IMR-90 (cell line): ENCODE measurements at regions not wholly inside any gene's neighbourhood (a gene's known extent, or its start where the extent isn't known, plus 50 kb on each side); places are given as distances from the start of the nearest gene placed in this dataset.

Source experiments
- ATAC-seq: fragments of 200-7000 bp; cut with Tn5 transposase; 2 replicates; pipeline ENCODE4 v1.9.1; 2020; ENCODE audit warnings: low read depth, mild to moderate bottlenecking, moderate library complexity
- BruUV-seq: library from RNA; stranded (reverse); fragments of 400-500 nt; replicated peaks from 2 replicates; lab custom pipeline; 2021; lab: Mats Ljungman, UMichigan
- CTCF ChIA-PET: fragments of 300-600 bp; formaldehyde crosslinking; extraction: SDS; loops from one replicate; lab custom pipeline; 2021; ENCODE audit warnings: antibody characterized with exemption; lab: Yijun Ruan, JAX
- POLR2A ChIA-PET: fragments of 300-600 bp; sonication (Branson Sonifier 250); formaldehyde crosslinking; loops from one replicate; lab custom pipeline; 2022; ENCODE audit warnings: antibody characterized with exemption; ENCODE audit not compliant: unreplicated experiment; lab: Charles Lee
- DNase-seq: peaks from one replicate; pipeline ENCODE4 v3.0.0; 2013
- H2AFZ ChIP-seq: replicated peaks from 2 replicates; pipeline ENCODE3; 2013; ENCODE audit warnings: low read length, mild to moderate bottlenecking; ENCODE audit not compliant: poor library complexity
- H2AK5ac ChIP-seq: 2 replicates; pipeline ENCODE4 v1.6.1; 2013; ENCODE audit warnings: low read depth, low read length, inconsistent platforms
- H2AK9ac ChIP-seq: replicated peaks from 2 replicates; pipeline ENCODE3; 2013; ENCODE audit warnings: mild to moderate bottlenecking, low read depth, low read length, moderate library complexity; ENCODE audit not compliant: poor library complexity
- H2BK120ac ChIP-seq: 2 replicates; pipeline ENCODE4 v1.6.1; 2013; ENCODE audit warnings: low read depth, low read length, inconsistent platforms
- H2BK15ac ChIP-seq: 3 replicates; pipeline ENCODE4 v1.6.1; 2013; ENCODE audit warnings: low read depth, low read length, inconsistent platforms
- H2BK20ac ChIP-seq: 2 replicates; pipeline ENCODE4 v1.6.1; 2013; ENCODE audit warnings: low read depth, mild to moderate bottlenecking, inconsistent platforms, low read length, moderate library complexity
- H2BK5ac ChIP-seq: 2 replicates; pipeline ENCODE4 v1.6.1; 2013; ENCODE audit warnings: mild to moderate bottlenecking, low read depth, low read length, inconsistent platforms; ENCODE audit not compliant: poor library complexity, severe bottlenecking
- H3K14ac ChIP-seq: replicated peaks from 2 replicates; pipeline ENCODE4 v1.6.1; 2013; ENCODE audit warnings: low read depth, low read length, inconsistent platforms
- H3K18ac ChIP-seq: 2 replicates; pipeline ENCODE4 v1.6.1; 2013; ENCODE audit warnings: low read depth, low read length, control low read depth
- H3K23ac ChIP-seq: 2 replicates; pipeline ENCODE4 v1.6.1; 2013; ENCODE audit warnings: low read depth, low read length, inconsistent platforms
- H3K27ac ChIP-seq: 2 replicates; pipeline ENCODE4 v1.5.1; 2013; ENCODE audit warnings: mild to moderate bottlenecking, control low read depth, low read length; ENCODE audit not compliant: insufficient read depth
- H3K27me3 ChIP-seq: 2 replicates; pipeline ENCODE4 v1.6.1; 2013; ENCODE audit warnings: low read length; ENCODE audit not compliant: control insufficient read depth, insufficient read depth
- H3K36me3 ChIP-seq: 2 replicates; pipeline ENCODE4 v1.6.1; 2013; ENCODE audit warnings: low read length, mixed read lengths; ENCODE audit not compliant: control insufficient read depth, insufficient read depth
- H3K4ac ChIP-seq: 2 replicates; pipeline ENCODE4 v1.6.1; 2013; ENCODE audit warnings: low read depth, low read length, inconsistent platforms
- H3K4me1 ChIP-seq: 2 replicates; pipeline ENCODE4 v1.6.1; 2013; ENCODE audit warnings: low read length, mixed read lengths; ENCODE audit not compliant: control insufficient read depth, insufficient read depth
- H3K4me2 ChIP-seq: 2 replicates; pipeline ENCODE4 v1.6.1; 2013; ENCODE audit warnings: low read depth, mild to moderate bottlenecking, control low read depth, low read length, moderate library complexity
- H3K4me3 ChIP-seq: 2 replicates; pipeline ENCODE4 v1.5.1; 2013; ENCODE audit warnings: low read depth, mild to moderate bottlenecking, control low read depth, low read length, moderate library complexity; ENCODE audit not compliant: insufficient read depth
- H3K56ac ChIP-seq: 2 replicates; pipeline ENCODE4 v1.6.1; 2013; ENCODE audit warnings: low read length, inconsistent platforms; ENCODE audit not compliant: insufficient read depth; ENCODE audit errors: extremely low read depth
- H3K79me1 ChIP-seq, 2 experiments: 2 replicates each; pipeline ENCODE4 v1.6.1; 2013; ENCODE audit warnings: low read length in 2 of 2, inconsistent platforms in 1 of 2, low read depth in 1 of 2
- H3K9ac ChIP-seq: 2 replicates; pipeline ENCODE4 v1.6.1; 2013; ENCODE audit warnings: low read depth, low read length, control low read depth
- H3K9me1 ChIP-seq: 2 replicates; pipeline ENCODE4 v1.6.1; 2013; ENCODE audit warnings: low read length, inconsistent platforms; ENCODE audit not compliant: insufficient read depth
- H3K9me3 ChIP-seq: 2 replicates; pipeline ENCODE4 v1.6.1; 2013; ENCODE audit warnings: low read length; ENCODE audit not compliant: control insufficient read depth, insufficient read depth
- H4K20me1 ChIP-seq: 2 replicates; pipeline ENCODE4 v1.6.1; 2013; ENCODE audit warnings: low read length, inconsistent platforms; ENCODE audit not compliant: insufficient read depth
- H4K5ac ChIP-seq: 2 replicates; pipeline ENCODE4 v1.6.1; 2013; ENCODE audit warnings: mild to moderate bottlenecking, low read depth, low read length, control low read depth
- H4K8ac ChIP-seq, 2 experiments: 2 replicates each; pipeline ENCODE4 v1.6.1; 2013; ENCODE audit warnings: low read depth in 2 of 2, low read length in 2 of 2, control low read depth in 1 of 2, inconsistent platforms in 1 of 2
- H4K91ac ChIP-seq: 2 replicates; pipeline ENCODE4 v1.6.1; 2013; ENCODE audit warnings: low read depth, low read length, inconsistent platforms; ENCODE audit not compliant: insufficient read depth
- BHLHE40 ChIP-seq: fragments of 150-350 bp; IDR thresholded peaks from 2 replicates; pipeline ENCODE4 v1.6.1; 2016; ENCODE audit warnings: mild to moderate bottlenecking, low read depth, low read length
- CEBPB ChIP-seq: IDR thresholded peaks from 2 replicates; pipeline ENCODE4 v1.6.1; 2012; ENCODE audit warnings: low read depth, low read length, improper control_type of control experiment
- CHD1 ChIP-seq: IDR thresholded peaks from 2 replicates; pipeline ENCODE4 v1.6.1; 2012; ENCODE audit warnings: low read depth, low read length, improper control_type of control experiment
- ELK1 ChIP-seq: fragments of 150-350 bp; IDR thresholded peaks from 2 replicates; pipeline ENCODE4 v1.6.1; 2016; ENCODE audit warnings: low read depth, mild to moderate bottlenecking, low read length, moderate library complexity, borderline replicate concordance
- FOS ChIP-seq: fragments of 150-350 bp; IDR thresholded peaks from 2 replicates; pipeline ENCODE4 v1.6.1; 2016; ENCODE audit warnings: low read depth, low read length
- MAFK ChIP-seq: IDR thresholded peaks from 2 replicates; pipeline ENCODE4 v1.6.1; 2012; ENCODE audit warnings: low read depth, low read length, improper control_type of control experiment
- NFE2L2 ChIP-seq: fragments of 150-350 bp; IDR thresholded peaks from 2 replicates; pipeline ENCODE4 v1.6.1; 2016; ENCODE audit warnings: low read depth, mild to moderate bottlenecking, low read length
- POLR2A ChIP-seq: IDR thresholded peaks from 2 replicates; pipeline ENCODE4 v1.6.1; 2012; ENCODE audit warnings: mild to moderate bottlenecking, low read depth, low read length
- RAD21 ChIP-seq: IDR thresholded peaks from 2 replicates; pipeline ENCODE4 v1.6.1; 2012; ENCODE audit warnings: low read length, improper control_type of control experiment
- RCOR1 ChIP-seq: IDR thresholded peaks from 2 replicates; pipeline ENCODE4 v1.6.1; 2012; ENCODE audit warnings: mild to moderate bottlenecking, low read length, improper control_type of control experiment; ENCODE audit not compliant: insufficient replicate concordance
- RFX5 ChIP-seq: IDR thresholded peaks from 2 replicates; pipeline ENCODE4 v1.8.0; 2012; ENCODE audit warnings: low read depth, mild to moderate bottlenecking, low read length, moderate library complexity
- USF2 ChIP-seq: fragments of 150-350 bp; IDR thresholded peaks from 2 replicates; pipeline ENCODE4 v1.6.1; 2017; ENCODE audit warnings: mild to moderate bottlenecking, antibody characterized with exemption, low read length, low read depth
- WGBS, 2 experiments: methylation state at CpG; one replicate each; pipeline versions ENCODE4 v1.1.5 to v1.1.7; 2013; ENCODE audit warnings: missing lambda C conversion rate in 2 of 2; ENCODE audit not compliant: insufficient read length in 1 of 2; ENCODE audit errors: extremely low coverage in 2 of 2; 5-methylcytosine and 5-hydroxymethylcytosine counted together
- dilution Hi-C: fragments of 300-500 bp; cut with HindIII; formaldehyde crosslinking; loops from one replicate; pipeline ENCODE4 v1.14.3; 2018; ENCODE audit warnings: low sequenced_read_pairs; ENCODE audit not compliant: unreplicated experiment
- in situ Hi-C: fragments of 300-500 bp; cut with MboI; formaldehyde crosslinking; loops from 3 replicates; pipeline ENCODE4 v1.14.3; 2019; ENCODE audit warnings: low sequenced_read_pairs, inconsistent platforms, mixed read lengths
- intact Hi-C: fragments of 100-400 bp; cut with micrococcal nuclease; formaldehyde crosslinking; loops from 2 replicates; pipeline ENCODE4 v1.10.0; 2022

- H3K4me1 ChIP-seq, result no peaks in the 10 kb centered on the region
- H3K4me2 ChIP-seq, result no peak overlapping the region
- H3K9me3 ChIP-seq, result no peaks in the 10 kb centered on the region
- no peaks in the 10 kb centered on the region for H3K79me1 ChIP-seq
- no peak overlapping the region for H3K27ac ChIP-seq
- H2AK9ac ChIP-seq, result no peak overlapping the region
- H2AK5ac ChIP-seq, result no peak overlapping the region
- H4K20me1 ChIP-seq, result no peaks in the 10 kb centered on the region
- no peaks in the 10 kb centered on the region for H3K27me3 ChIP-seq
- no peak overlapping the region for H4K91ac ChIP-seq
- intact Hi-C loops (no loop called here), in situ Hi-C loops (no loop called here), dilution Hi-C loops (no loop called here)
- H3K56ac ChIP-seq, result no peak overlapping the region
- no peak overlapping the region for H3K14ac ChIP-seq
- WGBS, 2 experiments, result no CpG with 5 or more reads among the region's 3 CpGs
- H3K9me1 ChIP-seq, result no peaks in the 10 kb centered on the region
- ChIA-PET POLR2A (no interaction called here), CTCF (interaction anchor here (1.2 kb wide), 1 partner anchor 11 kb away, joined by 3 read pairs; no protein-coding TSS in a partner anchor)
- no peak overlapping the region for H3K23ac ChIP-seq
- no peak for DNase-seq
- no TSS peak for BruUV-seq
- ATAC-seq, result no peak
- no peak overlapping the region for H4K5ac ChIP-seq
- no peak overlapping the region for H3K4ac ChIP-seq
- H2BK5ac ChIP-seq, result no peak overlapping the region
- H2AFZ ChIP-seq, result no peak overlapping the region
- H2BK20ac ChIP-seq, result no peak overlapping the region
- H2BK15ac ChIP-seq, result no peak overlapping the region
- no peak overlapping the region for H4K8ac ChIP-seq
- H3K36me3 ChIP-seq, result no peaks in the 10 kb centered on the region
- H2BK120ac ChIP-seq, result no peak overlapping the region
- no peak overlapping the region for H3K4me3 ChIP-seq
- H3K9ac ChIP-seq, result no peak overlapping the region
- no peak overlapping the region for H3K18ac ChIP-seq
- TF ChIP-seq CHD1 (no peak), MAFK (no peak), RAD21 (no peak), NFE2L2 (no peak), POLR2A (no peak), USF2 (no peak), RCOR1 (no peak), FOS (no peak), BHLHE40 (no peak), RFX5 (no peak), CEBPB (no peak), ELK1 (no peak)
These were observed 316.3 kb upstream of the KLF12 start for GRCh38 chr13:74450525-74450845.
